Bone marrow (tissue), 2 donors: ENCODE measurements at regions not wholly inside any gene's neighbourhood (a gene's known extent, or its start where the extent isn't known, plus 50 kb on each side); places are given as distances from the start of the nearest gene placed in this dataset.
"Not testable (repeated sequence)": the region's sequence is repeated elsewhere in the genome, so short reads cannot be mapped to it uniquely, and the experiment has no call there.

ENCODE experiments used
- DNase-seq, 2 donors: peaks; one replicate each; lab custom pipeline; 2025; lab: John Stamatoyannopoulos, UW

DNA sequence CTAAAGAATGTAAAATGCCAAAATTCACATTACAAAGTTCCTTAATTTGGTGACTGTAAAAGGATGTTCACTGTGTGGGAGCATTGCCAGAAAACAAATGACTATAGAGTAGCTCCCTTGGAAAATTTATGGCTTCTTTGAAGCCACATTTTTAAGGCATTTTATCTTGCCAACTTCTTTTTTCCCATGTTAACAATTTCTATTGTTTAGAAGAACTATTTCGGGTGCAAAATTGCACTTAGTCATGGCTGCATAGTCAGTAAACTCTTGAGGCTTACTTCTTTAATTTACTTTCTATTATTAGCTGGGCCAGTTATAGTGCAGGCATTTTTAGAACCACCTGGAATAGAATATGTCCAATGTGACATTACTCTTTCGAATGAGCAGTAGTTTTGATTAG is 515.3 kb downstream of the JRKL start:
- no peak for DNase-seq

DNA sequence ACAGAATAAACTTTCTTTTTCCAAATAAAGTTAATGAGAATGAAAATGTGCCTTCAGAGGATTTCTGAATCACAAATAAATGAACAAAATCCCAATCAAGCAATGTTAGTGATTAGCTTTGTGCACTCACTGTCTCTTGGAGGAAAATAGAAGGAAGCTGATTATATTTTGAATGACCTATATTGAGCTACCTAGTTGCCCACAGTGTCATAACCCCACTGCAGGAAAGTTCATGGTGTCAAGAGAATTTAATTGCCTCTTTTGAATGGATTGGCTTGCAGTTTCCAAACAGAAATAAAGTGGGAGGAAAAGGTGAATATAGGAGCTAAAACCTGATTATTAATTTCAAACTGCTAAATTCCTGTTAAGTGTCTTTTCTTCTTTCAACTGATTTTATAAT is 515.9 kb downstream of the JRKL start:
- no peak for DNase-seq

DNA sequence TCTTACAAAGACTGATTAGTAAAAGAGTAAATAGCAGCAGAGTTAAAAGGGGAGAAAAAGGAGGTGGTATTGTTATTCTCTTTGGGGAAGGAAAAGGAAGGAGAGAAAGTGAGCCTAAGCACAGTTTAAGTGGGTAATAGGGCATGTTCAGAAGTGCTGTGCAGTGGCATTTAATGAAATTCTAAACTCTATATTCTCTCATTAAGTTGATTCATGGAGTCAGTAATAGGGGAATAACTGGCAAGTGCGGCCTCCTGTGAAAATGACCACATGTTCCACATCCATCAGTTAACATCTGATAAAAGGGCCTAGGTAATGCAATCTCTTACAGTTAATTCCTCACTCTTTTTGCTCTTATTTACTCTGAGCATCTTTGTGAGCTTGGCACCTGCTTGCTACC is 516.7 kb downstream of the JRKL start:
- no peak for DNase-seq

DNA sequence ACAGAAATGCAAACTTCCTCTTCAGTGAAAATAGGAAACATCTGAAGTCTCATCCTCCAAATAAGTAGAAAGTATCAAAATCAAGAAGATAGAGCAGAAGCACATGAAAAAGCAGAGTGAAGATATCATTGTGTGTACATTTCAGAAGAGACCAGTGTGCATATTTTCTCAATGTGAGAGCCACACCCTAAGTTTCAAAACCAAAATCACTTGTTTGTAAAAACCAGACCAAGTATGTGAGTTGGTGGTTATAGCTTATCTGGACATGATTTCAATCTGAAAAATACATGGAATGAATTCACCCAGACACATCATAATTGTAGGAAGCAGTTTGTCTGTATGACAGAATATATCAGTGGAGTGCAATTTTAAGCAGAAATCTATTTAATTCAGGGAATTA is 536.0 kb downstream of the JRKL start:
- DNase-seq = no peak

DNA sequence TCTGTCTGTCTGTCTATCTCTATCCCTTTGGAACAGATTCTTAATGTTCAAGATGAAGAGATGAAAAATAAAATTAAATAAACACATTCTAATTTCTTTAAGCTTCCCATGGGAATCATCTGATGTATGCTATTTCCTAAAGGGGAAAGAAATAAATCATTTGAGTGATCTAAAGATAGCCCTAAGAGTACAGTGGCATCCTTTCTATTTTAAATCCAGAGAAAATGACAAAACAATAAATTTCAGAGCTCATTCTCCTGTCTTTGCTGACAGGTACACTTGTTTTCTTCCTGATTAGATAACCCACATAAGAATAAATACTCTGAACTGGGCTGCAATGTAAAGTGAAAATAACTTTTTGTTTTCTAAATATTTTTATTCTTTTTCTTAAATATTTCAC is 550.4 kb downstream of the JRKL start:
- no peak for DNase-seq

DNA sequence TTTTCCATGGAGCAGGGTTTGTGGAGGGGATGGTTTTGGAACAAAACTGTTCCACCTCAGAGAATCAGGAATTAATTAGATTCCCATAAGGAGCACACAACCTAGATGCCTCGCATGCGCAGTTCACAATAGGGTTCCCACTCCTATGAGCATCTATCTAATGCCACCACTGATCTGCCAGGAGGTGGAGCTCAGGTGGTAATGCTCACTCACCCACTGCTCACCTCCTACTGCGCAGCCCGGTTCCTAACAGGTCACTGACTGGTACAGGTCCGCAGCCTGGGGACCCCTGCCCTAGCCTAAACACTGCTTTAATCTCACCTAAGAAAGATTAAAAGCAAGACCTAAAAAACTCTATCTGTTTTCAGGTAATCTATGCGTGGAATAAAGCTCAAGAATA is 553.0 kb downstream of the JRKL start:
- no peak for DNase-seq

DNA sequence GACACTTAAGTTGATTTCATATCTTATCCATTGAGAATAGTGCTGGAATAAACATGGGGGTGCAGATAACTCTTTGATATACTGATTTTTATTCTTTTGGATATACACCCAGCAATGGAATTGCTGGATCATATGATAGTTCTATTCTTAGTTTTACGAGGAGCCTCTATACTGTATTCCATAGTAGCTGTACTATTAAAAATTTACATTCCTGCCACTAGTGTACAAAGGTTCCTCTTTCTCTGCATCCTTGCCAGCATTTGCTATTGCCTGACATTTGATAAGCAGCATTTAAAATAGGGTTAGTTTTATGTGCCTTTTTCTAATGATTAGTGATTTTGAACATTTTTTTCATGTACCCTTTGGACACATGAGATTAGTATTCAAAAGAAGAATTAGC is 554.2 kb downstream of the JRKL start:
- no peak for DNase-seq

DNA sequence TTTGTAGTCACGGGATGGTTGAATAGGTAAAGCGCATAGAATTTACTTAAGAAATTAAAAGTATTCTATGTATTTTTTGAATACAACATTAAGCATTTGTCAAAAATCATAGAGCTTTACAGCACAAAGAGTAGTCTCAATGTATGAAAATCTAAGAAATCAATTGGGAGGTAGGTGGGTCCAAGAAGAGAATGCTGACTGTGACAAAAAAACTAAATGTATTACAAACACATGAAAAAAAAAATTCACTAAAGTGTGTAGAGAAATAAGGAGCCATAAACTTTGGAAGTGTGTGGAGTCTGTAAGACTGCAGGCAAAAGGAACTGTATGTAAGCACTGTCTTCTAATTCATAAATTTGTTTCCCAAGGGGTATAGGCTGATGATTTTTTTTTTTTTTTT is 558.3 kb downstream of the JRKL start:
- DNase-seq = no peak

DNA sequence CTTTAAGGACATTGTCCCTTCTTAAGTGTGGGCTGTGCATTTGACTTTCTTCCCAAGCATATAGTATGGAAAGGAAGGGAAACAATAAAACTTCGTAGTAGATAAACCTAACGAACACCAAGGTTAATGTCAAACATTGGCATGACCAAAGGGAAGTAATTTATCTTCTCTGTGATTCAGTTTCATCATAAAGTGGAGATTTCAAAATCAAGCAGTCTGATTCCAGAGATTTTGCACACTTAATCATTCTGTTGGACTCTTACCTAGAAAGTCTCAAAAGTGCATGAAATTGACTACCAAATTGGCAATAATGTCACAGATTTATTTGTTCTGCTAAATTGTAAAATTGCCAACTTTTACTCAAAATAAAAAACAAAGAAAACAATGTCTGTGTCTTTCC is 559.7 kb downstream of the JRKL start:
- DNase-seq = no peak

DNA sequence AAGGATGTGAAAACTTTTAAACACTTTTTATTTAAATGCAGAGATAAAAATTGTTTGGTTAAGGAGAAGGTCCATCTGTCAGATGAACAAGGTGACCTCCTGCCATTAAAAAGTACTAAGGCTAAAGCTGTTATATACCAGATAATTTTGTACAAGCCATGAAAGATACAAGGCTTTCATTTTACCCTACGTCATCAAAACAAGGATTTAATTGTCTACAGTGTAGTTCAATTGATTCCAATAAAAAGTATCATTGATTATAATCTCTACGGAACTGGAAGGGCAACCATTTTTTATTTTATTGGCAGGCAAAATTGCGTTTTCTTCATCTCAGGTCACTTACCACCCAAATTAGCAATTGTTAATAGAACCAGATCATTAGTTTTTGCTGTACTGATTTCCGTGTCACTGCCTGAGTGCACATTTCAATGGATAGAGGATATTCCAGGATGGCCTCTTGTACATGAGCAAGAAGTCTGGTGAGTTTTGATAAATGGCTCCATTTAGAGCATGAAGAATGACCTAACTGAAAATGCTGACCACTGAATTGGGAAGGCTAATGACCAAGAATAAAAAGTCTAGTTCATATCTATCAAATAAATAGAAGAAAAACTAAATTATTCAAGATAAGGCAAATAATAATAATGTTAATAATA is 564.9 kb downstream of the JRKL start:
- no peak for DNase-seq

DNA sequence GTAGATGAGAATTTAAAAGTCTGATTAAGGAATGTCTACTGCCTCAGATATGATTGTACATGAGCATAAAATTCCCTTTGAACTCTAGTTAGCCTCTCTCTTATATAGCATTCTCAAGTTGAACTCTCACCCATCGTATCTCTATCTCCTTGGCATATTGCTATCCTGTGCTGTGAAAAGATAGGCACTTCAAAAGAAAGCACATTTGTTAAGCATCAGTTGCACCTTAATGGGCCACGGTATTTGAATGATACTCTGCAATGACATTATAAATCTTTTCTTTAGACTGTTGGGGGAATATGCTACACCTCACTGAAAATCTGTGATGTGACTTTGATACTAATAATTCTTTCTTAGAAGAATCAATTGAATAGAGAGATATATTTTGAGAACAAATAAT is 570.7 kb downstream of the JRKL start:
- DNase-seq = no peak

DNA sequence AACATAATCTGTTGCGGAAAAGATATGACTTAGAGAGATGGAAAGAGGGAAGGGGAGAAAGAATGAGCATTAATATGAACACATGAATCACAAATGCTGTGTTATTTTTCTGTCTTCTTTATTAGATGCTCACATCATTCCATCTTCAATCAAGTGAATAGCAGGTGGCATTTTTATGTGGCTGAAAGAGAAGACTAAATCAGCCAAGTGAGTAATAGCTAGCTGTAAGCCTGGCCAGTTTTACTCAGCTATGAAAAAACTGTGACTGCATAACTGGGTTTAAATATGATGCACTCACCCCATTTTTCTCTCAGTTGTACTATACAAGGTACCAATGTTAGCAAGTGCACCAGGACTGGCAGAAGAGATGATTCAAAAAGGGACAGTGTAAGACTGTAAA is 571.1 kb downstream of the JRKL start:
- DNase-seq = no peak

DNA sequence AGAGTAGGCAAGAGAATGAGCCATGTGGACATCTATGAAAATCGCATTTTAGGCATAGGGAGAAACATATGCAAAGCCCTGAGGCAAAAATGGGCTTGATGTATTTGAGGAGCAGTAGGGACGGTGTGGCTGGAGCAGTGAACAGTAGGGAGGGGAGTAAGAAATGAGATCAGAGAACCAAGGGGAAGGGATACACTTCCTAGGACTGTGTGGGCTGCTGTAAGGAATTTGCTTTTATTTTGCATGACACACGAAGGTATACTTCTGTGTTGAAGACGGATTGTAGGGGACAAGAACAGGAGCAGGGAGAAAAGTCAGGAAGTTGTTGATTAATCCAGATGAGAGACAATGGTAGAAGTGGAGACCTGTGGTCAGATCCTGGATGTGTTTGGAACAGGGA is 572.1 kb downstream of the JRKL start:
- no peak for DNase-seq

DNA sequence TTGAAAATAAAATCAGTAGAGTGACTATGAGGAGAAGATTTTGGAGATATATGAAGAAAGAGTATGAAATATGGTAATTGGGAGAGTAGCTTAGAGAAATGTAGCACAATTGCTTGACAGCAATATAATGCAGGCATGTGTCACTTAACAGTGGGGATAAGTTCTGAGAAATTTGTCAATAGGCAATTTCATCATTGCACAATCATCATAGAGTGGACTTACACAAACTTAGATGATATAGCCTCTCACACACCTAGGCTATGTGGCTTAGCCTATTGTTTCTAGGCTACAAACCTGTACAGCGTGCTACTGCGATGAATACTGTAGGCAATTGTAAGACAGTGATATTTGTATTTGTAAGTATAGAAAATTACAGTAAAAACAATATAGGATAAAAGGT is 573.6 kb downstream of the JRKL start:
- no peak for DNase-seq

DNA sequence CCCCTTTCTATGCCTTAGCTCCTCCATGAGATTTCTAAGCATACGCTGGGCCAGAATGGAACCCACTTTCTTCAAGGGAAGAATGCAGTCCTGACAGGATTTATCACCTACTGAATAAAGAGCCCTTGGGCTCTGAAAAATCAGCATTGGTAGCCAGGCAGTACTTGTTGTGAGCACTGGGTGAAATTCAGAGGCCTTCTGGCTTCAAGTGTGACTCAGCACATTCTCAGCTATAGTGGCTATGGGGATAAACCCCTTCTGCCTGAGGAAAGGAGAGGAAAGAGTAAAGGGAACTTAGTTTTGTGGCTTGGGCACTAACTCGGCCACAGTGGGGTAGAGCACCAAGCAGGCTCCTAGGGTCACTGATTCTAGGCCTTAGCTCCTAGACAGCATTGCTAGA is 574.8 kb downstream of the JRKL start:
- no peak for DNase-seq

DNA sequence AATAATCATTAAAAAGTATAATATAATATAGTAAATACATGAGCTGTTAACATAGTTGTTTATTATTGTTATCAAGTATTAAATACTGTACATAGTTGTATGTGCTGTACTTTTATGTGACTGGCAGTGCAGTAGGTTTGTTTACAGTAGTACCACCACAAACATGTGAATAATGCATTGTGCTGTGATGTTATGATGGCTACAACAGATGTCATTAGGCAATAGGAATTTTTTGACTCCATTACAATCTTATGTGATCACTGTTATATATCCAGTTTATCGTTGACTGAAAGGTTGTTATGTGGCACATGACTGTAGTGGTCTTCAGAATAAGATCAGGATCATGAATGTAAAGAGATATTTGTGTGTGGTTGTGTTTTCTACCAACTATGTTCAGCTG is 577.8 kb downstream of the JRKL start:
- no peak for DNase-seq

DNA sequence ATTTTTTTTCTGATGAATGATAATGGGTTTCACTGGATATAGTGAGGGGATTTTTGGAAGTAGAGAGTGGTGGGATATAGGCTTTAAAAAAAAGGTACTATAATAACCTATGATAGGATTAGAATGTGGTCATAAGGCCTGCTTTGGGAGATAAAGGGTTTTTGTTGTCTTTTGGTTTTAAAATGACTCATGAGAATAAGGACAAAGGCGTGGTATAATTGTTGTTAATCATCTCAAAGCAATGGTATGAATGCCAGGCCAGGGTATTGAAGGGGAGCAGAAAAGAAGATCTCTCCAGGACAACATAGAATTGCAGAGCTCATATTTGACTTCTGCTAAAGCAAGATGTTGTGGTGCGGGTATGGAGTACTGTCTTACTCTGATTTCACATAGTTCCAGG is 579.4 kb downstream of the JRKL start:
- no peak for DNase-seq

DNA sequence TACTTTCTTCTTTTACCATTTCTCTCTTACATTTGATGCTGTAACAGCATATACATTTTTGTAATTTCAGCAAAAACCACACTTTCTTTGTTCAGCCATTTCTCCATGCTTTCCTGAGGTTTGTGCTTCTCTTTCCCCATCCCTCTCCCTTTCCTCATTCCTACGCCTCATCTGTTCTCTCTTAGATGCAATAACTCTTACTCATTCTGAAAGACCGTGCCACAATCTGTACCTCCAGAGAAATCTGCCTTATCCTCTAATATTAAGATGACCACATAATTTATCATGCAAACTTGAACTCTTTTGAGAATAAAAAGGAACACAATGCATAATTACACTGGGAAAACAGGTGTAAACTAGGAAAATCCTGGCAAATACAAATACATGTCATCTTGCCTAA is 588.9 kb downstream of the JRKL start:
- DNase-seq = no peak

DNA sequence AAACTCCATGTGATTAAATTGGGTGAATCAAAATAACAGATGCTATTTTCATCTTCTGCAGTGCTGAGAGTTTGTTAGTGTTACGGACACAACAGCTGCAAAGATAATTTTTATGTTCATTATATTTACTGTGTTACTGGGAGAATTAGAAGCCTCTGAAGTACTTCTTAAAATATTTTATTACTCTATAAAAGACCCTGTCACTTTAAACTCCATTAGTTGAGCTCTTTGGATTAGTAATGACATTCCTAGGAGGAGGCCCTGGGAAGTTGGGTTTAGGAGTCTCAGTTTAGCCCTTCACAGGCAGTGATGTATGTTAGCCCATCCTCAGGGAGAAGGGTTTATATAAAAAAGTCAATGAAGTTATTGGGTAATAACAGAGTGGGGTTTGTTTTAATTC is 596.7 kb downstream of the JRKL start:
- DNase-seq = no peak

DNA sequence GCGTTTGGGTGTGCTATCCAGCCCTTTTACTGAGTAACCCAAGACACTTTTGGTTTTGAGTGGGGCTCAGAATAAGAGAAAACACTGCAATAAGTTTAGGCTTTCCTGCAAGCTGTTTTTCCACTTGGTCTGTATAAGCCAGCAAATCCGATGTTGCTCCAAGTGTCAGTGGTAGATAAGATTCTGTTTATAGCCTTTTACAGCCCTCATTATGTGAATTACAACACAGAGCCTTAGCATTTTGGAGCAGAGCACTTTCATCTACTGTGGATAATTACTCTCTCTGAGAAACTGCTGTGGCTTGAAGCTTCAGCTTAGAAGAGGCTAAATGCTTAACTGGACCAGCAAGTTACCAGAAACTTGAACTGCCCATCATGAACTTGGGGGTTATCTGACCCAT is 601.1 kb downstream of the JRKL start:
- DNase-seq = no peak

DNA sequence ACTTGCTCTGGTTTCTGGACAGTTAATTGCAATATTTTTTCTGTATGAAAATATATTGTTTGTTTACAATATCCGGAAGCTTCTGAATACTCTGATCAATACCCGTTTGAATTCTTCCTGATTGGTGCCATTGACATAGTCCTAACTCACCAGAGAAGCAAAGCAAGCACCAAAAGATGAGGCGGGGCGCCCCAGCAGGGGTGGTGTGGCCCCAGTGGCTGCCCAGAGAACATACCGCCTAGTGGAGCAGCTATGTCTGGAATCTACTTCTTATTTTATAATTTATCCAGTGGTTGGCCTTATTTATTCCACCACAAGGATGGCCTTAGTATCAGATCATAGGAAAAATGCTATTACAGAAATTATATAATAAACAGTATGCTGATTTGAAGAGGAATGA is 610.7 kb downstream of the JRKL start:
- DNase-seq = no peak

DNA sequence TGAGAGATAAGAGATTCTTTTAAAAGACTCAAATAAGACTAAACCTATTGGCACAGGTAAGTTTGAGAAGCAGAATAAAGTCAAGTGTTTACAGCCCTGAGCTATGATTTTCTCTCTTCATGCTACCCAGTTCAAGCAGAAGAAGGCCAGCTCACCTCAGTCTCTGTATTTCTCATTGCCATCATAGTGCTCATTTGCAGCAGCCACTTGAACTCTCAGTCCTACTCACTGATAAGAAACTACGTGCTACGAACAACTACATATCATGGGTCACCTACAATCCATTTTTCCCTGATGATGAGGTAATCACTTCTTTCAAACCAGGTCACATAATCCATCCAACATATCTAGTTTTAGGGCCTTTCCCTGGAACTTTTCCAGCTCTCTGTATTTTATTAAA is 617.5 kb downstream of the JRKL start:
- DNase-seq = no peak

DNA sequence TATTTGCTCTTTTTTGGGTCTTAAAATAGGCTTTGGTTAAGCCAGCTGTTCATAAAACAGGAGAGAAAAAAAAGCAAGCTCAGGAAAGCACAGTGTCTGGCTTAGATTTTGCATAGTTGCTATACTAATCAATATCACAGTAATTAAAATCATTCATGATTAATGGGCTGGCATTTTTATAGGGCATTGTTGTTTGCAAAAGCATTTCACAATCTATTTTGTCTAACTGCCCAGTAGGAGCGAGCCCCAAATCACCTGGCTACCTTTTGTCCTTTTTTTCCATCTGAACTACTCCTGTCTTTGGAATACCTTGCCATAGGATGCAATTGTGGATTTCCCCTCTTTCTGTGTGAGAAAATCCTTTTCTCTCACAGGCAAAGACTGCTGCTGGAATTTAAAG is 619.8 kb downstream of the JRKL start:
- DNase-seq = no peak

DNA sequence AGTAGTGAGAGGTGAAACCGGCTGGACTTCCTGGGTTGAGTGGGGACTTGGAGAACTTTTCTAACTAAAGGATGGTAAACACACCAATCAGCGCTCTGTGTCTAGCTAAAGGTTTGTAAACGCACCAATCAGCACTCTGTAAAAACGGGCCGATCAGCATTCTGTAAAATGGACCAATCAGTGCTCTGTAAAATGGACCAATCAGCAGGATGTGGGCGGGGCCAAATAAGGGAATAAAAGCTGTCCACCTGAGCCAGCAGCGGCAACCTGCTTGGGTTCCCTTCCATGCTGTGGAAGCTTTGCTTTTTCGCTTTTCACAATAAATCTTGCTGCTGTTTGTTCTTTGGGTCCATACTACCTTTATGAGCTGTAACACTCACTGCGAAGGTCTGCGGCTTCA is 621.2 kb downstream of the JRKL start:
- DNase-seq = not testable (repeated sequence)

DNA sequence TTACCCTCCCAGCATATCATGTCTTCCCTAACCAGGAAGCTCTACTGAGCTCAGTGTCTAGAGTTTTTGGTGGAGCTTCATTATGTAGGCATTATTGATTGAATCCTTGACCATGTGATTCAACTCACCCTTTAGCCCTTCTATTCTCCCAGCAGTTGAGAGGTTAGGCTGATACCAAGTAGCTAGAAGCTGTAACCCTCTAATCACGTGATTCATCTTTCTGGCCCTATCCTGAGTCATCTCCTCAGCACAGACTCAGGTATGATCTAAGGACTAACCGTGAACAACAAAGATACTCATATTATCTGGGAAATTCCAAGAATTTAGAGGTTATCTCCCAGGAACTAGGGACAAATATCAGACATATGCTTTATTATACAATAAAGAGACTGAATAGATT is 625.5 kb downstream of the JRKL start:
- no peak for DNase-seq
